Lower leg skin (tissue), 3 donors: ENCODE measurements at regions not wholly inside any gene's neighbourhood (a gene's known extent, or its start where the extent isn't known, plus 50 kb on each side); places are given as distances from the start of the nearest gene placed in this dataset.

Experiments
- POLR2A ChIP-seq, 2 donors: fragments of 450-650 bp; IDR thresholded peaks; one replicate each; pipeline ENCODE4 v1.6.1; 2016 to 2017; ENCODE audit warnings: antibody characterized with exemption in 2 of 2, mild to moderate bottlenecking in 1 of 2, moderate library complexity in 1 of 2
- TF ChIP-seq, protein P1 (sequence below), 3 donors: fragments of 450-650 bp; IDR thresholded peaks; one replicate each; pipeline ENCODE4 v1.5.1; 2016; ENCODE audit warnings: antibody characterized with exemption in 3 of 3, mild to moderate bottlenecking in 3 of 3, moderate library complexity in 2 of 3

DNA sequence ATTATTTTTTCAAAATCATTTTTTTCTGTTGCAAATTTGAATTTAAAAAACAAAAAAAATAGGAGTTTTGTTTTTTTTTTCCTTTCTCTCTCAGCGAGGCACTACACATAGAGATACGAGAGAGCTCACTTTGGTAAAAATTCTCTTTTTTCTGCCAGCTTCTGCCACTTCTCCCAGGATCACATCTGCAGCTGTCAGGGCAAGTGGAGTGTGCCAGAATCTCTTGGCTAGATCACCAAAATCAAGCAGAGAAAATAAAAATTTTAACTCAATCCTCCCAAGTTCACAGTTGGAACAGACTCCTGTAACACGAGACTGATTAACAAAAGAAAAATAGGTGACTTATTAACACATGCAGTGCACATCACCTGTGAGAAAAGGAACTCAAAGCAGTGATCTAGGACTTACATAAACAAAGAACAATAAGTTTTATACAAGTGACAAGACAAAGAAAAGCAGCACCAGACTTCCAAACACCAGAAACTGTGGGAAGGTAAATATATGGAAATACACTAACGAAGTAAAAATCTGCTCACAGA lies 213.2 kb upstream of the ZFP42 start:
- TF ChIP-seq, protein P1, sequence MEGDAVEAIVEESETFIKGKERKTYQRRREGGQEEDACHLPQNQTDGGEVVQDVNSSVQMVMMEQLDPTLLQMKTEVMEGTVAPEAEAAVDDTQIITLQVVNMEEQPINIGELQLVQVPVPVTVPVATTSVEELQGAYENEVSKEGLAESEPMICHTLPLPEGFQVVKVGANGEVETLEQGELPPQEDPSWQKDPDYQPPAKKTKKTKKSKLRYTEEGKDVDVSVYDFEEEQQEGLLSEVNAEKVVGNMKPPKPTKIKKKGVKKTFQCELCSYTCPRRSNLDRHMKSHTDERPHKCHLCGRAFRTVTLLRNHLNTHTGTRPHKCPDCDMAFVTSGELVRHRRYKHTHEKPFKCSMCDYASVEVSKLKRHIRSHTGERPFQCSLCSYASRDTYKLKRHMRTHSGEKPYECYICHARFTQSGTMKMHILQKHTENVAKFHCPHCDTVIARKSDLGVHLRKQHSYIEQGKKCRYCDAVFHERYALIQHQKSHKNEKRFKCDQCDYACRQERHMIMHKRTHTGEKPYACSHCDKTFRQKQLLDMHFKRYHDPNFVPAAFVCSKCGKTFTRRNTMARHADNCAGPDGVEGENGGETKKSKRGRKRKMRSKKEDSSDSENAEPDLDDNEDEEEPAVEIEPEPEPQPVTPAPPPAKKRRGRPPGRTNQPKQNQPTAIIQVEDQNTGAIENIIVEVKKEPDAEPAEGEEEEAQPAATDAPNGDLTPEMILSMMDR (IDR thresholded peaks at IDR 0.05) = no peak
- no peak for TF ChIP-seq POLR2A (IDR thresholded peaks at IDR 0.05)
